Keratinocyte (primary cell): ENCODE measurements at regions not wholly inside any gene's neighbourhood (a gene's known extent, or its start where the extent isn't known, plus 50 kb on each side); places are given as distances from the start of the nearest gene placed in this dataset.

Source experiments
- DNase-seq: peaks from one replicate; pipeline ENCODE4 v3.0.0-alpha.2; 2011; ENCODE audit warnings: low read depth, missing footprints, low spot score
- FAIRE-seq: peaks from 2 replicates; lab custom pipeline; 2011; peaks lifted over from hg19 to GRCh38; lab: Jason Lieb, UNC
- H2AFZ ChIP-seq: 2 replicates; pipeline ENCODE4 v1.6.0; 2012; ENCODE audit warnings: low read length, control low read depth, inconsistent platforms; ENCODE audit not compliant: control insufficient read depth
- H3K27ac ChIP-seq: 2 replicates; pipeline ENCODE4 v1.5.1; 2011; ENCODE audit warnings: low read length; ENCODE audit not compliant: control insufficient read depth, insufficient read depth
- H3K27me3 ChIP-seq: 3 replicates; pipeline ENCODE4 v1.6.0; 2011; ENCODE audit warnings: low read length; ENCODE audit not compliant: control insufficient read depth, insufficient read depth; ENCODE audit errors: extremely low read depth
- H3K36me3 ChIP-seq, 2 experiments: 2 replicates in 1 of 2; 3 replicates in 1 of 2; pipeline ENCODE4 v1.5.1; 2011; ENCODE audit warnings: low read length in 2 of 2, mild to moderate bottlenecking in 1 of 2; ENCODE audit not compliant: control insufficient read depth in 2 of 2, insufficient read depth in 2 of 2; ENCODE audit errors: extremely low read depth in 1 of 2
- H3K4me1 ChIP-seq: 3 replicates; pipeline ENCODE4 v1.5.1; 2011; ENCODE audit warnings: low read length; ENCODE audit not compliant: control insufficient read depth, insufficient read depth; ENCODE audit errors: extremely low read depth
- H3K4me2 ChIP-seq: 3 replicates; pipeline ENCODE4 v1.6.0; 2011; ENCODE audit warnings: low read depth, low read length; ENCODE audit not compliant: control insufficient read depth, insufficient read depth; ENCODE audit errors: extremely low read depth
- H3K4me3 ChIP-seq, 3 experiments: fragments of 200-600 bp in 1 of 3; sonication (generic) in 1 of 3; 2 replicates in 2 of 3; 3 replicates in 1 of 3; pipeline ENCODE4 v1.5.1; 2011 to 2016; ENCODE audit warnings: low read length in 3 of 3, mild to moderate bottlenecking in 3 of 3, control low read depth in 2 of 3, inconsistent platforms in 1 of 3, low read depth in 1 of 3, mixed read lengths in 1 of 3, mixed run types in 1 of 3, moderate library complexity in 1 of 3; ENCODE audit not compliant: control insufficient read depth in 2 of 3, insufficient read depth in 2 of 3; ENCODE audit errors: extremely low read depth in 1 of 3
- H3K79me2 ChIP-seq: 2 replicates; pipeline ENCODE4 v1.6.0; 2012; ENCODE audit warnings: low read length; ENCODE audit not compliant: control insufficient read depth, insufficient read depth
- H3K9ac ChIP-seq: 3 replicates; pipeline ENCODE4 v1.6.0; 2011; ENCODE audit warnings: low read length; ENCODE audit not compliant: control insufficient read depth, insufficient read depth; ENCODE audit errors: extremely low read depth
- H3K9me1 ChIP-seq: 3 replicates; pipeline ENCODE4 v1.6.0; 2011; ENCODE audit warnings: low read length; ENCODE audit not compliant: control insufficient read depth, insufficient read depth; ENCODE audit errors: extremely low read depth
- H3K9me3 ChIP-seq: 2 replicates; pipeline ENCODE4 v1.5.1; 2012; ENCODE audit warnings: low read depth, low read length; ENCODE audit not compliant: control insufficient read depth
- H4K20me1 ChIP-seq: 3 replicates; pipeline ENCODE4 v1.6.0; 2011; ENCODE audit warnings: low read length; ENCODE audit not compliant: control insufficient read depth, insufficient read depth; ENCODE audit errors: extremely low read depth
- CTCF ChIP-seq, 3 experiments: IDR thresholded peaks in 1 of 3; conservative IDR thresholded peaks in 1 of 3; optimal IDR thresholded peaks in 1 of 3; 2 replicates in 2 of 3; 3 replicates in 1 of 3; pipeline versions ENCODE3 to v1.5.1; 2011; ENCODE audit warnings: low read length in 3 of 3, mild to moderate bottlenecking in 3 of 3, moderate library complexity in 2 of 3, control low read depth in 1 of 3, inconsistent platforms in 1 of 3; ENCODE audit not compliant: insufficient read depth in 2 of 3; ENCODE audit errors: extremely low read depth in 1 of 3
- EZH2 ChIP-seq: IDR thresholded peaks from one replicate; pipeline ENCODE4 v1.6.1; 2012; ENCODE audit warnings: inconsistent platforms, mild to moderate bottlenecking, low read length, moderate library complexity
- dilution Hi-C: fragments of 300-500 bp; cut with MboI; formaldehyde crosslinking; loops from one replicate; pipeline ENCODE4 v1.7.0; 2020; ENCODE audit warnings: low sequenced_read_pairs; ENCODE audit not compliant: extremely low pct_ligation_motif_present

- no peaks in the 10 kb centered on the region for H3K9me1 ChIP-seq
- H3K4me1 ChIP-seq = no peaks in the 10 kb centered on the region
- H3K4me3 ChIP-seq = no peak overlapping the region
- no peak overlapping the region for H2AFZ ChIP-seq
- no peaks in the 10 kb centered on the region for H4K20me1 ChIP-seq
- H3K36me3 ChIP-seq = no peaks in the 10 kb centered on the region
- H3K4me2 ChIP-seq = no peak overlapping the region
- TF ChIP-seq EZH2 = no peak
- no peak for TF ChIP-seq CTCF (optimal IDR thresholded peaks at IDR 0.05 in 1 of 3, IDR thresholded peaks at IDR 0.05 in 1 of 3, conservative IDR thresholded peaks at IDR 0.05 in 1 of 3; ENCODE audit: extremely low read depth in 1 of 3, insufficient read depth in 2 of 3, low read length in 3 of 3)
- no peaks in the 10 kb centered on the region for H3K79me2 ChIP-seq
- FAIRE-seq = no peak
- dilution Hi-C loops = no loop called here
- H3K27ac ChIP-seq = no peak overlapping the region
- no peak for DNase-seq
- no peaks in the 10 kb centered on the region for H3K27me3 ChIP-seq
- H3K9me3 ChIP-seq = no peaks in the 10 kb centered on the region
- H3K9ac ChIP-seq = no peak overlapping the region
Observed at GRCh38 chr9:99485459-99485858, 263.4 kb downstream of the SEC61B start.

DNA sequence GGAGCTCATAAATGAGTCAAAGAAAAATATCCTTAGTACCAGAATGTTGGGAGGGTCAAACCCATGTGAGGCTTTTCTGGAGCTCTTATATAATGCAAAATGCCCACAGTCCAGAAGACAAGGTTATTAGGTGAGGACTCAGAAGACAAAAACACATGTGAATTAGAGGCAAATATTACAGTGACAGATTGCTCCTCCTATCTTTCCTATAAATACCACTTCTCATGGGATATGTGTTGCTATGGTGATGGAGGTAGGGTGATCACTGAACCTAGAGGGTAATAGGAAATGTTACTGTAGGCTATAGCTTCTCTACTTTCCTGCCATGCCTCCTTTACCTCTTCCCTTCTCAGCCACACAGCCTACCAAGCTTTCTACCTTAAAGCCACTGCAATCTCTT is 264.6 kb downstream of the SEC61B start:
- Histone ChIP-seq H3K36me3 (no peaks in the 10 kb centered on the region), H3K4me3 (no peak overlapping the region), H2AFZ (no peak overlapping the region), H4K20me1 (no peaks in the 10 kb centered on the region), H3K4me1 (no peaks in the 10 kb centered on the region), H3K27ac (no peak overlapping the region), H3K9me1 (no peaks in the 10 kb centered on the region), H3K4me2 (no peak overlapping the region), H3K9me3 (no peaks in the 10 kb centered on the region), H3K27me3 (no peaks in the 10 kb centered on the region), H3K79me2 (no peaks in the 10 kb centered on the region), H3K9ac (no peak overlapping the region)
- no peak for TF ChIP-seq CTCF (optimal IDR thresholded peaks at IDR 0.05 in 1 of 3, IDR thresholded peaks at IDR 0.05 in 1 of 3, conservative IDR thresholded peaks at IDR 0.05 in 1 of 3; ENCODE audit: extremely low read depth in 1 of 3, insufficient read depth in 2 of 3, low read length in 3 of 3)
- no peak for TF ChIP-seq EZH2
- DNase-seq (no peak), FAIRE-seq (no peak)
- dilution Hi-C loops = no loop called here
